ENCODE measurements at regions not wholly inside any gene's neighbourhood (a gene's known extent, or its start where the extent isn't known, plus 50 kb on each side); places are given as distances from the start of the nearest gene placed in this dataset.

GRCh38 chr1:189530162-189530561, 947.5 kb downstream of the BRINP3 start:
- no peak for DNase-seq (ENCODE audit: low read depth)
- TF ChIP-seq, protein P1, sequence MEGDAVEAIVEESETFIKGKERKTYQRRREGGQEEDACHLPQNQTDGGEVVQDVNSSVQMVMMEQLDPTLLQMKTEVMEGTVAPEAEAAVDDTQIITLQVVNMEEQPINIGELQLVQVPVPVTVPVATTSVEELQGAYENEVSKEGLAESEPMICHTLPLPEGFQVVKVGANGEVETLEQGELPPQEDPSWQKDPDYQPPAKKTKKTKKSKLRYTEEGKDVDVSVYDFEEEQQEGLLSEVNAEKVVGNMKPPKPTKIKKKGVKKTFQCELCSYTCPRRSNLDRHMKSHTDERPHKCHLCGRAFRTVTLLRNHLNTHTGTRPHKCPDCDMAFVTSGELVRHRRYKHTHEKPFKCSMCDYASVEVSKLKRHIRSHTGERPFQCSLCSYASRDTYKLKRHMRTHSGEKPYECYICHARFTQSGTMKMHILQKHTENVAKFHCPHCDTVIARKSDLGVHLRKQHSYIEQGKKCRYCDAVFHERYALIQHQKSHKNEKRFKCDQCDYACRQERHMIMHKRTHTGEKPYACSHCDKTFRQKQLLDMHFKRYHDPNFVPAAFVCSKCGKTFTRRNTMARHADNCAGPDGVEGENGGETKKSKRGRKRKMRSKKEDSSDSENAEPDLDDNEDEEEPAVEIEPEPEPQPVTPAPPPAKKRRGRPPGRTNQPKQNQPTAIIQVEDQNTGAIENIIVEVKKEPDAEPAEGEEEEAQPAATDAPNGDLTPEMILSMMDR (IDR thresholded peaks at IDR 0.05; ENCODE audit: low read length, missing control alignments) = no peak
- H3K4me3 ChIP-seq (replicated peaks; ENCODE audit: low read depth, low read length) = no peak overlapping the region

DNA sequence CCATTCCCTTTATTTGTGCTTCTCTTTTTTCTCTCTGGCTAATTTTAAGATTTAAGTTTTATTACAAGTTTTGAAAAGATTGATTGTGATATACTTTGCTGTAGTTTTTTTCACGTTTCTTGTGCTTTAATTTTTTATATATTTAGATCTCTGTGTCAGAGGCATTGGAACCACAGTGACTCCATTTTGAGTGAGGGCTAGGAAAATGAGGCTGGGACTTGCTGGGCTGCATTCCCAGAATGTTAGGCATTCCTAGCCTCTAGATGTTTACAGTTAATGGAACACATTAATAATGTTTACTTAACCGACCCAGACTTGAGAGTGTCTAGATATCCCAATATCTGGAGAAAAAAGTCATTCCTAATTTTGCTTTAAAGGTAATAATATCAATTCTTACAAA, 939.4 kb downstream of the BRINP3 start:
- no peak overlapping the region for H3K4me3 ChIP-seq (replicated peaks; ENCODE audit: low read depth, low read length)
- TF ChIP-seq, protein P1 (IDR thresholded peaks at IDR 0.05; ENCODE audit: low read length, missing control alignments) = no peak
- no peak for DNase-seq (ENCODE audit: low read depth)

DNA sequence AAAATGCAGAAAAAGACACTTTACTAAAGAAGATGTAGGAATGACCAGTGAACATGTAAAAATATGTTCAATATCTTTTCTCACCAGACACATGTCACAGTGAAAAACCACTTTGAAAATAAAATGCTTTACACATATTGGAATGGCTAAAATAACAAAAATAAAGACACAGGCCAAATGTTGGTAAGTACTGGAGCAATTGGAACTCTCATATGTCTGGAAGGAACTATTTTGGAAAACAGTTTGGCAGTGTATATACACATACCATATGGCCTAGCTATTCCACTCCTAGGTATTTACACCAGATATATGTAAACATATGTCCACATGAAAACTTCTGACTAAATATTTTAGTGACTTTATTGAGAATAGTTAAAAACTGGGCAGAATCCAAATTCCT, 927.2 kb downstream of the BRINP3 start:
- TF ChIP-seq, protein P1 (IDR thresholded peaks at IDR 0.05; ENCODE audit: low read length, missing control alignments) = no peak
- DNase-seq (ENCODE audit: low read depth) = no peak

GRCh38 chr1:189563784-189564183, 913.9 kb downstream of the BRINP3 start:
- TF ChIP-seq, protein P1 (IDR thresholded peaks at IDR 0.05; ENCODE audit: low read length, missing control alignments) = no peak
- H3K4me3 ChIP-seq (replicated peaks; ENCODE audit: low read depth, low read length) = no peak overlapping the region
- DNase-seq (ENCODE audit: low read depth) = no peak

More for the DNA sequence above, 927.2 kb downstream of the BRINP3 start:
- H3K4me3 ChIP-seq (replicated peaks; ENCODE audit: low read depth, low read length) = no peak overlapping the region

DNA sequence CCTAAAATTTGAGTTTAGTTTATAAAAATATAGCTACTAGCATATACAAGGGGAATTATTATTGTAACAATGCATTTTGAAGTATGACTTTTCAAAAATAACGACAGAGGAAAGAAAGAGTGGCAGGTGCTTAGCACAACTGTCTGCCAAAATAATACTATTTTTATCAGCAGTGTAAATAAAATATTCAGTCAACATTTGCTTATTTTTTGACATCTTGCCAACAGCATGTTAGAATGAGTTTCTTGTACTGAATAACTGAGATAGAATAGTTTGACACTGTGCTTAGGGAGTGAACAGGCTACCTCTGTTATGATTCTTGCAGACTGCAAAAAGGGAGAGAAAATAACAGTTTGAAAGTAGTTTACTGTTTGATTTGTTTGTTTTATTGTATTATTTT, 909.8 kb downstream of the BRINP3 start:
- TF ChIP-seq, protein P1 (IDR thresholded peaks at IDR 0.05; ENCODE audit: low read length, missing control alignments) = no peak
- no peak for DNase-seq (ENCODE audit: low read depth)
- no peak overlapping the region for H3K4me3 ChIP-seq (replicated peaks; ENCODE audit: low read depth, low read length)

DNA sequence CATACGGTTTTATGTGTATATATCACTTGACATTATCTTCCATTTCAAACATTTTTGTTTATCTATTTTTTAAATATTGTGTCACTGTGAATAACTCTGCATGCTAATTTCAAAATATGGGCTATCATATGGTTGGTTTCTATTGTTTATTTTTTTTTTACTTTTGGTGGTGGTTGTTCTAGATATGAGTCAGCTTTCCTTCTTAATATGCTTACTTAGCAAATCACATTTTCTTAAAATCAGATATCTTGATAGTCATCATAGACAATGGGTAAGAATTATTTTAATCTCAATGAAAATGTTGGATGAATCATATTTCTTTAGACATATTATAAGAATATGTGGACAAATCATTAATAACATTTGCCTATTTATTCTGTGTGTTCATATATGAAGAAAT, 881.5 kb downstream of the BRINP3 start:
- TF ChIP-seq, protein P1 (IDR thresholded peaks at IDR 0.05; ENCODE audit: low read length, missing control alignments) = no peak
- peak; percentile 3 for DNase-seq (ENCODE audit: low read depth)
- H3K4me3 ChIP-seq (replicated peaks; ENCODE audit: low read depth, low read length) = no peak overlapping the region

DNA sequence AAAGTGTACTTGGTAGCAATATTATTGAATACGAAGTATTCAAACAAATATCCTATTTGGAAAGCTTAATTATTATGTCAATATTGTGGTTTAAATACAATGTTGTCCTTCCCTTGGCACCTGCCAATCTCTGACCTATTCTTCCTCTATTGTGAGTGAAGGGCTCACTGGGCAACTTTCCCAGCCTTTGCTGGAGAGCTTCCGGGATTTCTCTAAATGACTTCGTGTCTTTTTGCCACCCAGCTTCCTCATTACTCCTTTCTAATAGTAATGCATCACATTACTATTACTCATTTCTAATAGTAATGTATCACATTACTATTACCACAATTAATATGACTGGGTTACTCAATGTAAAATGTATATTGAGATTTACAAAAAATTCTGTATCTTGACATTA, 880.6 kb downstream of the BRINP3 start:
- H3K4me3 ChIP-seq (replicated peaks; ENCODE audit: low read depth, low read length) = no peak overlapping the region
- TF ChIP-seq, protein P1 (IDR thresholded peaks at IDR 0.05; ENCODE audit: low read length, missing control alignments) = no peak
- no peak for DNase-seq (ENCODE audit: low read depth)
